HEK293 (cell line): ENCODE measurements at regions not wholly inside any gene's neighbourhood (a gene's known extent, or its start where the extent isn't known, plus 50 kb on each side); places are given as distances from the start of the nearest gene placed in this dataset.

Source experiments
- MEIS1 ChIP-seq: sonication (generic); formaldehyde crosslinking; IDR thresholded peaks from 2 replicates; pipeline ENCODE4 v1.8.1; 2022; ENCODE audit warnings: missing genetic modification reagents, mild to moderate bottlenecking, borderline replicate concordance
- ZFP41 ChIP-seq: fragments of 450-650 bp; formaldehyde crosslinking; IDR thresholded peaks from 2 replicates; pipeline ENCODE4 v1.5.1; 2016; ENCODE audit warnings: missing biosample characterization, missing genetic modification characterization, borderline replicate concordance
- ZNF274 ChIP-seq, 2 experiments: fragments of 200-500 bp in 1 of 2; fragments of 450-650 bp in 1 of 2; sonication (Bioruptor generic) in 1 of 2; formaldehyde crosslinking in 1 of 2; IDR thresholded peaks; 2 replicates each; pipeline versions ENCODE4 v1.5.1 to v1.6.1; 2014 to 2016; ENCODE audit warnings: borderline replicate concordance in 1 of 2, inconsistent platforms in 1 of 2, low read length in 1 of 2, missing biosample characterization in 1 of 2, missing genetic modification characterization in 1 of 2
- TF ChIP-seq, protein P1 (sequence below): fragments of 450-650 bp; formaldehyde crosslinking; IDR thresholded peaks from 2 replicates; pipeline ENCODE4 v1.5.1; 2016; ENCODE audit warnings: missing biosample characterization, missing genetic modification characterization

DNA sequence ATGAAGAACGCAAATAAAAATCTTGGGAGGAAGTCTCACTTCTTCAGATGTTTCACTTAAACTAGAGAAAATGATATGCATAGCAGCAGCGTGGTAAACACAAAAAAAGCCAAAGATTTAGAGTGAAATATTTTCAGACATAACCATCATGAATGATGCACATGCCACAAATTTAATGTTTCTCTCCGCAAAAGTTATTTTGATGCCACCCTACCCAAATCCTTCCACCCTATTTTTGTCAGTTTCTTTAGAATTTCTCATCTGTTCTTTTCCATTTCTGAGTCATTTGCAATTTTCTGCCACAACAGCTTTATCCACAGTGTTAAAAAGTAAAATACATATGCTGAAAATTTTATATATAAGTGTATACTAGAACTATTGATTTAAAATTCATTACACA is 1663.7 kb upstream of the ADGRL3 start:
- TF ChIP-seq, protein P1, sequence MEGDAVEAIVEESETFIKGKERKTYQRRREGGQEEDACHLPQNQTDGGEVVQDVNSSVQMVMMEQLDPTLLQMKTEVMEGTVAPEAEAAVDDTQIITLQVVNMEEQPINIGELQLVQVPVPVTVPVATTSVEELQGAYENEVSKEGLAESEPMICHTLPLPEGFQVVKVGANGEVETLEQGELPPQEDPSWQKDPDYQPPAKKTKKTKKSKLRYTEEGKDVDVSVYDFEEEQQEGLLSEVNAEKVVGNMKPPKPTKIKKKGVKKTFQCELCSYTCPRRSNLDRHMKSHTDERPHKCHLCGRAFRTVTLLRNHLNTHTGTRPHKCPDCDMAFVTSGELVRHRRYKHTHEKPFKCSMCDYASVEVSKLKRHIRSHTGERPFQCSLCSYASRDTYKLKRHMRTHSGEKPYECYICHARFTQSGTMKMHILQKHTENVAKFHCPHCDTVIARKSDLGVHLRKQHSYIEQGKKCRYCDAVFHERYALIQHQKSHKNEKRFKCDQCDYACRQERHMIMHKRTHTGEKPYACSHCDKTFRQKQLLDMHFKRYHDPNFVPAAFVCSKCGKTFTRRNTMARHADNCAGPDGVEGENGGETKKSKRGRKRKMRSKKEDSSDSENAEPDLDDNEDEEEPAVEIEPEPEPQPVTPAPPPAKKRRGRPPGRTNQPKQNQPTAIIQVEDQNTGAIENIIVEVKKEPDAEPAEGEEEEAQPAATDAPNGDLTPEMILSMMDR (tag by site-specific recombination) = no peak
- TF ChIP-seq ZFP41 (tag by site-specific recombination) (no peak), MEIS1 (no peak), ZNF274 (IDR thresholded peaks at IDR 0.05; ENCODE audit: low read length) (no peak), ZNF274 (tag by site-specific recombination; IDR thresholded peaks at IDR 0.05; ENCODE audit: borderline replicate concordance) (no peak)
